Vagina (tissue), 2 donors: ENCODE measurements at regions not wholly inside any gene's neighbourhood (a gene's known extent, or its start where the extent isn't known, plus 50 kb on each side); places are given as distances from the start of the nearest gene placed in this dataset.

Experiments used
- POLR2A ChIP-seq, 2 donors: fragments of 450-650 bp; IDR thresholded peaks; one replicate each; pipeline ENCODE4 v1.6.1; 2017; ENCODE audit warnings: antibody characterized with exemption in 2 of 2, mild to moderate bottlenecking in 2 of 2, moderate library complexity in 2 of 2
- TF ChIP-seq, protein P1 (sequence below), 3 experiments: fragments of 450-650 bp in 2 of 3; fragments of 200-600 bp in 1 of 3; sonication (generic) in 1 of 3; IDR thresholded peaks; one replicate each; pipeline ENCODE4 v1.5.1; 2017 to 2019; ENCODE audit warnings: antibody characterized with exemption in 3 of 3, mild to moderate bottlenecking in 2 of 3, moderate library complexity in 2 of 3

DNA sequence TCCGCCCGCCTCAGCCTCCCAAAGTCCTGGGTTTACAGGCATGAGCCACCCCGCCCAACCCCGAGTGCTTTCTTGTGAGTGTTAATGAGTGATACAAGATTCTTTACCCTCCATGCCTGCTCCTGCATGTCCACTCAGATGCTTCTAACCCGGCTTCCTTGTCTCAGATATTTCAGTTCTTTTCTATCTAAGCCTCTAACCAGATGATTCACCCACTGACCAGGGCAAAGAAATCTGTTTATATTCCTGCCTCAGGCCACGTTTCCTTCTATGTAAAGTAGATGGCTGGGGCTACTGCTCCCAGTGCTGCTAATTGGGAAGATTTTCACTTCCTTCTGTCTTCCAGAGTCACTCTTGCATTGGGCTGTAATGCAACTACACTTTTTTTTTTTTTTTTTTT, 395.1 kb upstream of the ANKRD30A start:
- TF ChIP-seq, protein P1, sequence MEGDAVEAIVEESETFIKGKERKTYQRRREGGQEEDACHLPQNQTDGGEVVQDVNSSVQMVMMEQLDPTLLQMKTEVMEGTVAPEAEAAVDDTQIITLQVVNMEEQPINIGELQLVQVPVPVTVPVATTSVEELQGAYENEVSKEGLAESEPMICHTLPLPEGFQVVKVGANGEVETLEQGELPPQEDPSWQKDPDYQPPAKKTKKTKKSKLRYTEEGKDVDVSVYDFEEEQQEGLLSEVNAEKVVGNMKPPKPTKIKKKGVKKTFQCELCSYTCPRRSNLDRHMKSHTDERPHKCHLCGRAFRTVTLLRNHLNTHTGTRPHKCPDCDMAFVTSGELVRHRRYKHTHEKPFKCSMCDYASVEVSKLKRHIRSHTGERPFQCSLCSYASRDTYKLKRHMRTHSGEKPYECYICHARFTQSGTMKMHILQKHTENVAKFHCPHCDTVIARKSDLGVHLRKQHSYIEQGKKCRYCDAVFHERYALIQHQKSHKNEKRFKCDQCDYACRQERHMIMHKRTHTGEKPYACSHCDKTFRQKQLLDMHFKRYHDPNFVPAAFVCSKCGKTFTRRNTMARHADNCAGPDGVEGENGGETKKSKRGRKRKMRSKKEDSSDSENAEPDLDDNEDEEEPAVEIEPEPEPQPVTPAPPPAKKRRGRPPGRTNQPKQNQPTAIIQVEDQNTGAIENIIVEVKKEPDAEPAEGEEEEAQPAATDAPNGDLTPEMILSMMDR (IDR thresholded peaks at IDR 0.05) = no peak
- TF ChIP-seq POLR2A (IDR thresholded peaks at IDR 0.05) = no peak
